Tibial nerve (tissue), 4 donors: ENCODE measurements at regions not wholly inside any gene's neighbourhood (a gene's known extent, or its start where the extent isn't known, plus 50 kb on each side); places are given as distances from the start of the nearest gene placed in this dataset.
A peak's percentile ranks its signal among the peaks of the same experiment; 100 is the strongest.

Experiments
- DNase-seq, 2 donors: peaks; one replicate each; pipeline ENCODE4 v3.0.0-alpha.2; 2019; ENCODE audit warnings: low spot score in 2 of 2
- H3K27ac ChIP-seq, 4 donors: fragments of 200-600 bp; sonication (generic) in 3 of 4; one replicate each; pipeline ENCODE4 v1.5.1; 2017 to 2019; ENCODE audit warnings: mild to moderate bottlenecking in 1 of 4
- H3K27me3 ChIP-seq, 2 donors: fragments of 200-600 bp; sonication (generic) in 1 of 2; one replicate each; pipeline versions ENCODE4 v1.5.1 to v1.6.0; 2017 to 2019
- H3K36me3 ChIP-seq, 3 donors: fragments of 200-600 bp; sonication (generic); one replicate each; pipeline ENCODE4 v1.5.1; 2018 to 2019
- H3K4me1 ChIP-seq, 4 donors: fragments of 200-600 bp; sonication (generic) in 3 of 4; one replicate each; pipeline ENCODE4 v1.5.1; 2017 to 2019
- H3K4me3 ChIP-seq, 4 donors: fragments of 200-600 bp; sonication (generic) in 3 of 4; one replicate each; pipeline ENCODE4 v1.5.1; 2017 to 2019; ENCODE audit warnings: mild to moderate bottlenecking in 1 of 4, moderate library complexity in 1 of 4
- H3K9me3 ChIP-seq, 4 donors: fragments of 200-600 bp; sonication (generic) in 3 of 4; one replicate each; pipeline ENCODE4 v1.5.1; 2017 to 2019
- CTCF ChIP-seq, 5 experiments: fragments of 200-600 bp in 3 of 5; fragments of 450-650 bp in 2 of 5; sonication (generic) in 3 of 5; IDR thresholded peaks; one replicate each; pipeline ENCODE4 v1.5.1; 2016 to 2019; ENCODE audit warnings: antibody characterized with exemption in 5 of 5, mild to moderate bottlenecking in 3 of 5, moderate library complexity in 2 of 5
- EP300 ChIP-seq, 2 donors: sonication (generic); formaldehyde crosslinking; IDR thresholded peaks; one replicate each; pipeline ENCODE4 v1.6.1; 2017; ENCODE audit warnings: antibody characterized with exemption in 2 of 2, mild to moderate bottlenecking in 1 of 2
- POLR2A ChIP-seq, 2 donors: fragments of 450-650 bp; IDR thresholded peaks; one replicate each; pipeline ENCODE4 v1.6.1; 2017; ENCODE audit warnings: antibody characterized with exemption in 2 of 2, mild to moderate bottlenecking in 2 of 2, moderate library complexity in 2 of 2
- WGBS, 2 donors: methylation state at CpG; one replicate each; pipeline ENCODE4 v1.1.5; 2018; 5-methylcytosine and 5-hydroxymethylcytosine counted together

DNA sequence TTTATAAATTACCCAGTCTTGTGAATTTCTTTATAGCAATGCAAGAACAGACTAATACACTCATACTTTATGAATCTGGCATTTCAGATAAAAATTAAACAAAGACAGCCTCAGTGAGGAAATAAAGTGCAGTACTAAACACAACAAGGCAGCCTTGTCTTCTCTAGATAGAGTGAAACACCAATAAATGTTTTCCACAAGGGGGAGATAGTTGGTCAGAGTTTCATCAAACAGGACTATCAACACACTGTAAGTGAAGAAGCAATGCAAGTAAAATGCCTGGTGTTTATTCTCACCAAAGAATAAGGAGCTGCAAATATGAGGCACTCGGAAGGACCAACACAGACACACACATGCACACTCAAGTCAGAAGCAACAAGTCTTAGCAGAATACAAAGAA, 62.8 kb downstream of the FAM9B start:
- 61 to 74% methylated on average over 1 of the region's 1 CpG for WGBS, 2 donors
- peak in 1 of 5 experiments; percentile 22 for TF ChIP-seq CTCF (IDR thresholded peaks at IDR 0.05)
- no peak for TF ChIP-seq POLR2A (IDR thresholded peaks at IDR 0.05)
- H3K27ac ChIP-seq = no peak overlapping the region

DNA sequence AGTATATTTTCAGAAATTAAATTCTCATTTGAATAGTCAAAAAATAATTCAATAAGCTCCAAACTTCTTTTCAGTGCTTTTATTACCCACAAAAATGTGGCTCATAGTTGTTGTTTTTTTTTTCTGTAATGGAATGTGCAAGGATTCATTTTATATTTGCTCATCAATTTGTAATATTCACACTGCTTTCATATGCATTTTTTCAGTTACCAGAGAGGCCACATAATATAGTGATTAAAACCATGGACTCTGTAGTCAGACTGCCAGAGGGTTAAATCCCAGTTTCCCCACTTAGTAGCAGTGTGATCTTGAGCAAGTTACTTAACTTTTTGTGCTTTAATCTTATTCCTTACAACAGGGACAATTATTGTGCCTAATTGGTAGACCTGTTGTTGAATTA, 64.5 kb downstream of the FAM9B start:
- no peak for DNase-seq
- Histone ChIP-seq H3K27ac (no peak overlapping the region), H3K9me3 (no peaks in the 10 kb centered on the region), H3K27me3 (no peaks in the 10 kb centered on the region), H3K4me3 (no peak overlapping the region), H3K36me3 (no peaks in the 10 kb centered on the region), H3K4me1 (no peaks in the 10 kb centered on the region)
- TF ChIP-seq EP300 (IDR thresholded peaks at IDR 0.05) (no peak), POLR2A (IDR thresholded peaks at IDR 0.05) (no peak), CTCF (IDR thresholded peaks at IDR 0.05) (no peak)

More for the DNA sequence above, 62.8 kb downstream of the FAM9B start:
- H3K4me1 ChIP-seq = no peaks in the 10 kb centered on the region
- H3K27me3 ChIP-seq = no peaks in the 10 kb centered on the region
- H3K4me3 ChIP-seq = no peak overlapping the region
- no peaks in the 10 kb centered on the region for H3K9me3 ChIP-seq
- DNase-seq = no peak
- H3K36me3 ChIP-seq = no peaks in the 10 kb centered on the region

GRCh38 chrX:8967461-8967860, 66.5 kb downstream of the FAM9B start:
- Histone ChIP-seq H3K27me3 (no peaks in the 10 kb centered on the region), H3K9me3 (no peaks in the 10 kb centered on the region)
- WGBS, 2 donors = 81% methylated on average over 3 of the region's 3 CpGs

DNA sequence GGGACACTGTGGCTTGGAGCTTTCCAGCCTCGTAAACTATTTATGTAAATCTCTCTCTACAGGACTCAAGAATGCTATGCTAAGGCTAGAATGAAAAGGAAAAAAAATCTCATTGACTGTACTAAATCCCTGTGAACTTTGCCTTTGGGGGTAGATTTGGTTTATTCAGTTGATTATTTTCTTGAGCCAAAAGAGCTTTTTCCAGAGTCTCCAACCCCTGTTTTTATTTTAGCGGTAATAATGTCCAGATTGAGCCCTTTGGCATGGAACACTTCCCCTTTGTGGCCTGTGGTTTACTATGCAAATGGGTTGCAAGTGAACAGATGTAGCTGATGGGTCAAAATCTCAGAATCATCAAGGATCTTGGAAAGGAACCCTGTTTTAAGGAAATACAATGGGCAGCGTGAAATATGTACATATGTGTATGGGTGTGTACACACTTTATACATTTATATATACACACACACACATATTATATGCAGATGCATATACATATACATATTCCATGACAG, 72.9 kb downstream of the FAM9B start:
- H3K4me1 ChIP-seq = no peaks in the 10 kb centered on the region
- H3K27ac ChIP-seq = no peak overlapping the region
- no peak for DNase-seq
- WGBS, 2 donors = 33 to 36% methylated on average over 3 of the region's 3 CpGs
- no peaks in the 10 kb centered on the region for H3K9me3 ChIP-seq
- no peaks in the 10 kb centered on the region for H3K27me3 ChIP-seq
- TF ChIP-seq EP300 (IDR thresholded peaks at IDR 0.05) (no peak), POLR2A (IDR thresholded peaks at IDR 0.05) (no peak), CTCF (IDR thresholded peaks at IDR 0.05) (no peak)
- H3K4me3 ChIP-seq = no peak overlapping the region
- H3K36me3 ChIP-seq = no peaks in the 10 kb centered on the region

More at GRCh38 chrX:8967461-8967860, 66.5 kb downstream of the FAM9B start:
- DNase-seq = no peak
- no peaks in the 10 kb centered on the region for H3K36me3 ChIP-seq
- TF ChIP-seq CTCF (IDR thresholded peaks at IDR 0.05) (no peak), POLR2A (IDR thresholded peaks at IDR 0.05) (no peak), EP300 (IDR thresholded peaks at IDR 0.05) (no peak)
- no peak overlapping the region for H3K27ac ChIP-seq
- H3K4me3 ChIP-seq = no peak overlapping the region
- no peaks in the 10 kb centered on the region for H3K4me1 ChIP-seq

DNA sequence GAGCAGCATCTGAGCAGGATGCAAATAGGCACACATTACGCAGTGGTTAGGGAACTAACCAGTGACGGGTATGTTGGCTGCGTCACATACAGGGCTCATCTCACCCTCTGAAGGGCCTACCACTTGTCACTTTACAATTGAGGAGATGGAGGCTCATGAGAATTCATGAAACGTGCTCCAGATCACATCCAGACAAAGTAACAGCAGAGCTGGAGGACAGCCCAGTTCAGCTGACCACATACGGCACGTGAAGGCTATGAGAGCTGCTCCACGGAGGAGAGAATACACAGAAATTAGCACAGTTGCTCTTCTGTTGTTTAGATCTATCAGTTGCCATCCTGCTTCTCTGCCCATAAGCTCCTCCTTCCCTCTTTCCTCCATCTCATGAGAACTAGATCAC, 78.4 kb downstream of the FAM9B start:
- TF ChIP-seq POLR2A (IDR thresholded peaks at IDR 0.05) (no peak), CTCF (IDR thresholded peaks at IDR 0.05) (no peak), EP300 (IDR thresholded peaks at IDR 0.05) (no peak)
- Histone ChIP-seq H3K4me3 (no peak overlapping the region), H3K9me3 (no peaks in the 10 kb centered on the region), H3K36me3 (no peaks in the 10 kb centered on the region), H3K27ac (no peak overlapping the region), H3K4me1 (no peaks in the 10 kb centered on the region), H3K27me3 (peaks cover 0 to 10% of the 10 kb centered on the region in 2 donors)
- DNase-seq = no peak
- 67 to 75% methylated on average over 4 to 7 of the region's 7 CpGs for WGBS, 2 donors
